Gastroesophageal sphincter (tissue), 2 donors: ENCODE measurements at regions not wholly inside any gene's neighbourhood (a gene's known extent, or its start where the extent isn't known, plus 50 kb on each side); places are given as distances from the start of the nearest gene placed in this dataset.

Experiments
- POLR2A ChIP-seq, 2 donors: fragments of 450-650 bp; IDR thresholded peaks; one replicate each; pipeline ENCODE4 v1.6.1; 2017; ENCODE audit warnings: antibody characterized with exemption in 2 of 2, mild to moderate bottlenecking in 2 of 2, moderate library complexity in 1 of 2
- POLR2AphosphoS5 ChIP-seq: sonication (generic); formaldehyde crosslinking; IDR thresholded peaks from one replicate; pipeline ENCODE4 v1.6.1; 2017; ENCODE audit warnings: antibody characterized with exemption

DNA sequence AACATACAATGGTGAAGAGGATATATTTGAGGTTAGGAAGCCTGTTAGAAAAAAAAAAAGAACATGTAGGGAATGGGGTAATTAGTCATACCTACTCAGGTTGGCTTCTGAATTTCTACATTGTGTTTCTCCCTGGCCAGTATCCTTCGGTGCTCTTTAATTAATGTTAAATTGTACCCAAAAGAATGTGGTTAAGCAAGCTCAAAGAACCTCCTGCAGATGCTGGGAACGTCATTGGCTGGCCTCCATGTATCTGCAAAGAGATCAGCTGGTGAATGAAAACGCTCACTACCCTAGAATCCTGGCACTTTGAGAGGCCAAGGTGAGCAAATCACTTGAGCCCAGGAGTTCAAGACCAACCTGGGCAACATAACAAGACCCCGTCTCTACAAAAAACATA, 942.3 kb upstream of the PRKX start:
- TF ChIP-seq POLR2AphosphoS5 (no peak), POLR2A (IDR thresholded peaks at IDR 0.05) (no peak)
